HCT116 (cell line): ENCODE measurements at regions not wholly inside any gene's neighbourhood (a gene's known extent, or its start where the extent isn't known, plus 50 kb on each side); places are given as distances from the start of the nearest gene placed in this dataset.

ENCODE experiments used
- ATAC-seq: fragments of 200-7000 bp; cut with Tn5 transposase; 2 replicates; pipeline ENCODE4 v1.9.1; 2020; ENCODE audit warnings: mild to moderate bottlenecking, moderate library complexity
- BruUV-seq: library from RNA; stranded (reverse); fragments of 400-500 nt; replicated peaks from 2 replicates; lab custom pipeline; 2021; lab: Mats Ljungman, UMichigan
- CTCF ChIA-PET: fragments of 300-600 bp; sonication (Branson Sonifier 250); formaldehyde crosslinking; loops from one replicate; lab custom pipeline; 2021; ENCODE audit warnings: antibody characterized with exemption; lab: Charles Lee
- POLR2A ChIA-PET: fragments of 300-600, 350-600 bp; sonication (Branson Sonifier 250); formaldehyde crosslinking; loops from one replicate; lab custom pipeline; 2021; ENCODE audit warnings: antibody characterized with exemption; lab: Charles Lee
- RAD21 ChIA-PET, 2 experiments: fragments of 300-600 bp; sonication (Branson Sonifier 250); formaldehyde crosslinking; loops; one replicate each; lab custom pipeline; 2023; ENCODE audit warnings: low total read pairs in 2 of 2; ENCODE audit not compliant: uncharacterized antibody in 2 of 2, unreplicated experiment in 2 of 2, low non-redundant PET in 1 of 2; lab: Charles Lee
- DNase-seq: peaks from one replicate; pipeline ENCODE4 v3.0.0-alpha.2; 2010; ENCODE audit warnings: low read depth, low spot score
- H2AFZ ChIP-seq: fragments of 200-600 bp; shearing (Covaris generic), sonication (generic); 2 replicates; pipeline ENCODE4 v1.6.1; 2017; ENCODE audit warnings: low read depth, mixed run types, mixed read lengths, antibody characterized with exemption, low read length; ENCODE audit not compliant: poor library complexity, severe bottlenecking
- H3K27ac ChIP-seq: 2 replicates; pipeline ENCODE4 v1.5.1; 2012; ENCODE audit warnings: low read depth, low read length
- H3K27me3 ChIP-seq: fragments of 200-600 bp; sonication (generic); 2 replicates; pipeline ENCODE4 v1.6.1; 2016; ENCODE audit warnings: mixed run types, low read length, mixed read lengths; ENCODE audit not compliant: insufficient read depth
- H3K36me3 ChIP-seq, 2 experiments: fragments of 200-500 bp in 1 of 2; fragments of 200-600 bp in 1 of 2; sonication (Bioruptor generic) in 1 of 2; sonication (generic) in 1 of 2; 2 replicates each; pipeline versions ENCODE4 v1.5.1 to v1.6.1; 2014 to 2016; ENCODE audit warnings: low read length in 2 of 2, inconsistent platforms in 1 of 2, mixed read lengths in 1 of 2, mixed run types in 1 of 2; ENCODE audit not compliant: insufficient read depth in 2 of 2, control insufficient read depth in 1 of 2
- H3K4me1 ChIP-seq, 2 experiments: fragments of 200-600 bp in 1 of 2; sonication (generic) in 1 of 2; 2 replicates each; pipeline versions ENCODE4 v1.5.1 to v1.6.1; 2012 to 2017; ENCODE audit warnings: low read length in 2 of 2, inconsistent platforms in 1 of 2, mild to moderate bottlenecking in 1 of 2, mixed read lengths in 1 of 2, mixed run types in 1 of 2, moderate library complexity in 1 of 2; ENCODE audit not compliant: insufficient read depth in 2 of 2, control insufficient read depth in 1 of 2
- H3K4me2 ChIP-seq: fragments of 200-600 bp; sonication (generic); 2 replicates; pipeline ENCODE4 v1.6.1; 2017; ENCODE audit warnings: mixed run types, low read length, mixed read lengths
- H3K4me3 ChIP-seq, 2 experiments: fragments of 200-600 bp in 1 of 2; sonication (generic) in 1 of 2; replicated peaks in 1 of 2; 2 replicates each; pipeline ENCODE4 v1.5.1; 2011 to 2016; ENCODE audit warnings: low read length in 2 of 2, control low read depth in 1 of 2, low read depth in 1 of 2, mild to moderate bottlenecking in 1 of 2, mixed read lengths in 1 of 2, mixed run types in 1 of 2
- H3K79me2 ChIP-seq: fragments of 200-600 bp; sonication (generic); 2 replicates; pipeline ENCODE4 v1.6.1; 2017; ENCODE audit warnings: mild to moderate bottlenecking, mixed run types, low read length, moderate library complexity, mixed read lengths; ENCODE audit not compliant: insufficient read depth
- H3K9ac ChIP-seq: fragments of 200-600 bp; sonication (generic); 2 replicates; pipeline ENCODE4 v1.6.1; 2016; ENCODE audit warnings: low read length, mixed read lengths
- H3K9me2 ChIP-seq: fragments of 200-600 bp; sonication (generic), shearing (Covaris generic); 2 replicates; pipeline ENCODE4 v1.6.1; 2017; ENCODE audit warnings: mixed run types, mild to moderate bottlenecking, moderate library complexity; ENCODE audit not compliant: insufficient read depth
- H3K9me3 ChIP-seq, 2 experiments: fragments of 200-500 bp in 1 of 2; fragments of 200-600 bp in 1 of 2; sonication (Bioruptor generic) in 1 of 2; sonication (generic) in 1 of 2; 2 replicates each; pipeline ENCODE4 v1.6.1; 2014 to 2017; ENCODE audit warnings: low read length in 2 of 2, mixed read lengths in 2 of 2, inconsistent platforms in 1 of 2, low read depth in 1 of 2, mild to moderate bottlenecking in 1 of 2, mixed run types in 1 of 2, moderate library complexity in 1 of 2; ENCODE audit not compliant: control insufficient read depth in 1 of 2, insufficient read depth in 1 of 2
- H4K20me1 ChIP-seq: fragments of 200-600 bp; sonication (generic), shearing (Covaris generic); 2 replicates; pipeline ENCODE4 v1.6.1; 2017; ENCODE audit warnings: mixed run types, mild to moderate bottlenecking, moderate library complexity; ENCODE audit not compliant: insufficient read depth
- CBX3 ChIP-seq: IDR thresholded peaks from 2 replicates; pipeline ENCODE4 v1.6.1; 2012; ENCODE audit warnings: low read depth
- ELF1 ChIP-seq: IDR thresholded peaks from 2 replicates; pipeline ENCODE4 v1.6.1; 2012; ENCODE audit warnings: low read depth, borderline replicate concordance
- TCF7L2 ChIP-seq: IDR thresholded peaks from 2 replicates; pipeline ENCODE4 v1.7.0; 2011; ENCODE audit warnings: borderline replicate concordance, inconsistent platforms; ENCODE audit not compliant: insufficient read depth, insufficient read length; ENCODE audit errors: extremely low read depth
- ZNF274 ChIP-seq: fragments of 200-500 bp; sonication (Bioruptor generic); IDR thresholded peaks from 2 replicates; pipeline ENCODE4 v1.6.1; 2014; ENCODE audit warnings: mild to moderate bottlenecking, low read depth, low read length, inconsistent platforms
- intact Hi-C: fragments of 100-400 bp; cut with micrococcal nuclease; formaldehyde crosslinking; loops from 2 replicates; pipeline ENCODE4 v1.10.0; 2022
- TF ChIP-seq, protein P1 (sequence below): IDR thresholded peaks from 2 replicates; pipeline ENCODE4 v1.6.1; 2012; ENCODE audit warnings: low read depth
- TF ChIP-seq, protein P2 (sequence below): IDR thresholded peaks from 2 replicates; pipeline ENCODE4 v1.6.1; 2012

DNA sequence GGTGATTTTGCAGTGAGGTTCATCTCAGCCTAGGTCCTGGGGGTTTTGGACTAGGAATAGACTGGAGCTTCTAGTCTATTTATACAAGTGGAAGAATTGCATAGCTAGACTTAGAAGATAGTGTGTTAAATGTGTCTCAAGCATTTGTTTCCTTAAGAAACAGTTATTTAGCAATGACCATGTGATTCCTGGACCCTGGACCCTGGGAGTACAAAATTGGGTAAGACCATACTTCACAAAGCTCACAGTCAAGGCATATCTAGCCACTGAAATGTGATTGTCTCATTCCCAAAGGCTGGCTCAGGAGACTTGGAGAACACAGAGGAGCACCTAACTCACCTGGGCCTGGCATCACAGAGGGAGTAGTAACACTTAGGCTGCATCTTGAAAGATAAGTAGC, 754.5 kb downstream of the SATB2 start (continued):
- TF ChIP-seq, protein P1, sequence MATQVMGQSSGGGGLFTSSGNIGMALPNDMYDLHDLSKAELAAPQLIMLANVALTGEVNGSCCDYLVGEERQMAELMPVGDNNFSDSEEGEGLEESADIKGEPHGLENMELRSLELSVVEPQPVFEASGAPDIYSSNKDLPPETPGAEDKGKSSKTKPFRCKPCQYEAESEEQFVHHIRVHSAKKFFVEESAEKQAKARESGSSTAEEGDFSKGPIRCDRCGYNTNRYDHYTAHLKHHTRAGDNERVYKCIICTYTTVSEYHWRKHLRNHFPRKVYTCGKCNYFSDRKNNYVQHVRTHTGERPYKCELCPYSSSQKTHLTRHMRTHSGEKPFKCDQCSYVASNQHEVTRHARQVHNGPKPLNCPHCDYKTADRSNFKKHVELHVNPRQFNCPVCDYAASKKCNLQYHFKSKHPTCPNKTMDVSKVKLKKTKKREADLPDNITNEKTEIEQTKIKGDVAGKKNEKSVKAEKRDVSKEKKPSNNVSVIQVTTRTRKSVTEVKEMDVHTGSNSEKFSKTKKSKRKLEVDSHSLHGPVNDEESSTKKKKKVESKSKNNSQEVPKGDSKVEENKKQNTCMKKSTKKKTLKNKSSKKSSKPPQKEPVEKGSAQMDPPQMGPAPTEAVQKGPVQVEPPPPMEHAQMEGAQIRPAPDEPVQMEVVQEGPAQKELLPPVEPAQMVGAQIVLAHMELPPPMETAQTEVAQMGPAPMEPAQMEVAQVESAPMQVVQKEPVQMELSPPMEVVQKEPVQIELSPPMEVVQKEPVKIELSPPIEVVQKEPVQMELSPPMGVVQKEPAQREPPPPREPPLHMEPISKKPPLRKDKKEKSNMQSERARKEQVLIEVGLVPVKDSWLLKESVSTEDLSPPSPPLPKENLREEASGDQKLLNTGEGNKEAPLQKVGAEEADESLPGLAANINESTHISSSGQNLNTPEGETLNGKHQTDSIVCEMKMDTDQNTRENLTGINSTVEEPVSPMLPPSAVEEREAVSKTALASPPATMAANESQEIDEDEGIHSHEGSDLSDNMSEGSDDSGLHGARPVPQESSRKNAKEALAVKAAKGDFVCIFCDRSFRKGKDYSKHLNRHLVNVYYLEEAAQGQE: no peak
- TF ChIP-seq, protein P2, sequence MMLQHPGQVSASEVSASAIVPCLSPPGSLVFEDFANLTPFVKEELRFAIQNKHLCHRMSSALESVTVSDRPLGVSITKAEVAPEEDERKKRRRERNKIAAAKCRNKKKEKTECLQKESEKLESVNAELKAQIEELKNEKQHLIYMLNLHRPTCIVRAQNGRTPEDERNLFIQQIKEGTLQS: no peak
- TF ChIP-seq CBX3 (no peak), ZNF274 (no peak), TCF7L2 (no peak)

DNA sequence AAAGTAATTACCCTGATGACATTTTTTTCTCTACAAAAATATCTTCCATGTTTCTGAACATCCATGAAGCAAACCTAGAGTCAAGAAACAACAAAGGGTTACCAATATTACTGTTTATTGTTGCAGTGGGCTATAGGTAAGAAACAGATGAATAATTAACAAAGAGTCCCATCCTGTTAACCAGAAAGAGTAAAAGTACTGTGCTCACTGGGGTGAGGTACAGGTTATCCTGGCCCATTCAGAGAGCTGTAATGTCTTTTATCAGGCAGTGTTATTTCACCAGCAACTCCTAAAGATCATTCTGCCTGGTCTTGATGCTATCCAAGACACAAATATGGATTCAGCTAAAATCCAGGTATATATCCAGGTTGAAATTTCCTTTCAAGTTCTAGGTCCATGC, 754.9 kb downstream of the SATB2 start:
- H3K9ac ChIP-seq: no peak overlapping the region
- no peak overlapping the region for H3K4me2 ChIP-seq
- H3K9me3 ChIP-seq: no peaks in the 10 kb centered on the region
- no peaks in the 10 kb centered on the region for H3K9me2 ChIP-seq
- H3K27me3 ChIP-seq: no peaks in the 10 kb centered on the region
- no peak overlapping the region for H2AFZ ChIP-seq
- no peaks in the 10 kb centered on the region for H3K79me2 ChIP-seq
- no peaks in the 10 kb centered on the region for H4K20me1 ChIP-seq
- ChIA-PET RAD21 (no interaction called here), CTCF (no interaction called here), POLR2A (no interaction called here)
- no peak for DNase-seq
- BruUV-seq: no TSS peak
- no peak for ATAC-seq
- no peak overlapping the region for H3K27ac ChIP-seq
- no peaks in the 10 kb centered on the region for H3K4me1 ChIP-seq
- no peak overlapping the region for H3K4me3 ChIP-seq
- intact Hi-C loops: no loop called here
- TF ChIP-seq ZNF274 (no peak), CBX3 (no peak), ELF1 (no peak)
- H3K36me3 ChIP-seq: no peaks in the 10 kb centered on the region
